GM21786 (cell line): ENCODE measurements at regions not wholly inside any gene's neighbourhood (a gene's known extent, or its start where the extent isn't known, plus 50 kb on each side); places are given as distances from the start of the nearest gene placed in this dataset.

Experiments used
- ATAC-seq: cut with Tn5 transposase; IDR thresholded peaks from one replicate; pipeline ENCODE4 v1.9.1; 2021; ENCODE audit not compliant: unreplicated experiment

- ATAC-seq, result no peak
Observed at GRCh38 chr11:115958089-115959000, 454.1 kb upstream of the CADM1 start.

DNA sequence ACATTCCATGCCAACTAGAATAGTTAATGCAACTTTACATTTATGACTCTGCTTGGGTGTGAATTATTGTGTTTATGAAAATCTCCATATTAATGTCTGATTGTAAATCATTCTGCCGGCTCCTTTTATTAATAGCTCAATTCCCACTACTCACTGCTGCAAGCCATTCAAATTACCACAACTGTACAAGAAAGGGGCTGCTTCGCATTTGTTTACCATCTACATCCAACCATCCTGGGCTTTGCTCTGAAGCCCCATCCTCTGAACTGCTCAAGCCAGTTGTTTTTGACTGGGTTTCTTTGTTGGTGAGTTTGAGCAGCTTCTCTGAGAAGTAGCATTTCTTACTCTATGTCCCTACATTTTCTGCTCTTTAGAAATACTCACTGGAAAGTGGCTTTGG, 451.6 kb upstream of the CADM1 start:
- ATAC-seq, result no peak

DNA sequence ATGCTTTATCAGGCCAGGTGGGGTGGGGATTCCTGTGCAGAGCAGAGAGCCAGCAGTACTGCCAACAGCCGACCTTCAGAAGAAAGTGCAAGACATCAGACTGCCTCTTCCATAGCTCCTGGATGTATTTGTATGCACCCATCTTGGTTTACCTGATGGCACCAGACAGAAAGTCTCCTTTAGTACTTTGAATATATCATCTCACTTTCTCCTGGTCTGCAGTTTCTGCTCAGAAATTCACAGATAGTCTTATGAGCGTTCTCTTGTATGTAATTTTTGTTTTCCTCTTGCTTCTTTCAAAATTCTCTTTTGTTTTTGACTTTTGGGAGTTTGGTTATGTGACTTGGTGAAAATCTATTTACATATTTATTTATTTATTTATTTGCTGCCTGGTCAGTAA, 446.4 kb upstream of the CADM1 start:
- ATAC-seq, result no peak

DNA sequence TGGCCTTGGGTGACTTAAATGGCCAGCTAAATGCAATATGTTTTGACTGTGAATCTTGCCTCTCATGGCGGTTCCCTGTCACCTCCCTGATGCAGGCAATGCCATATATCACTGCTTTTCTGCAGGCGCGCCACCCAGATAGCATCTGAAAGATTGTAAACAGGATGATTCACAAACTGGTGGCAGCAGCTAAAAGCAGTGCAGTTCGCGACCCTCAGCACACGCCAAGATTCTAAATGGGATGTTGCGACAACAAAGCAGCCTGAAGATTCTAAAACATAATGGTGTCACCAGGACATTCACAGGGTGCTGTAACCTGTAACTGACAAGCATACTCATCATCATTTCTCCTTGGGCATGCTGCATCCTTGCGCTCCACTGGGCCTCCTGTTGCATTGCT, 440.4 kb upstream of the CADM1 start:
- no peak for ATAC-seq

- no peak for ATAC-seq
Observed at GRCh38 chr11:115942011-115942410, 437.8 kb upstream of the CADM1 start.

GRCh38 chr11:115941481-115941993, 437.3 kb upstream of the CADM1 start:
- ATAC-seq, result no peak

DNA sequence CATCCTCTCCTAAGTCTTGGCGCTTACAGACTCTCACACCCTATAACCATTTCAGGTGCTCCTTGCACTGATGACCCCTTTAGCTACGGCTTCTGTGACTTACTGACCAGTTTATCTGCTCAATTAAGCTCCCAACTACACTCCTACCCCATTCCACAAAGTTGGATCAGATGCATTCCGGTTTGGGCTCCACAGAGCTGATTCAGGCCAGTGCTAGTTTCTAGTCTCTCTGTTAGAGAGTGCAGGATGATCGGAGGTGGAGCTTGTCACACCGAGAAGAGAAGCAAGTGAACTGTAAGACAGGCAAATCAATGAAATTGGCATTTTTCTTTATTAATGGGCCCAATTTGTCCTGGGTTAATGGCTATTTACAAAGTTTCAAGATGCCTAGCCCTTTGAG, 436.8 kb upstream of the CADM1 start:
- ATAC-seq, result no peak

DNA sequence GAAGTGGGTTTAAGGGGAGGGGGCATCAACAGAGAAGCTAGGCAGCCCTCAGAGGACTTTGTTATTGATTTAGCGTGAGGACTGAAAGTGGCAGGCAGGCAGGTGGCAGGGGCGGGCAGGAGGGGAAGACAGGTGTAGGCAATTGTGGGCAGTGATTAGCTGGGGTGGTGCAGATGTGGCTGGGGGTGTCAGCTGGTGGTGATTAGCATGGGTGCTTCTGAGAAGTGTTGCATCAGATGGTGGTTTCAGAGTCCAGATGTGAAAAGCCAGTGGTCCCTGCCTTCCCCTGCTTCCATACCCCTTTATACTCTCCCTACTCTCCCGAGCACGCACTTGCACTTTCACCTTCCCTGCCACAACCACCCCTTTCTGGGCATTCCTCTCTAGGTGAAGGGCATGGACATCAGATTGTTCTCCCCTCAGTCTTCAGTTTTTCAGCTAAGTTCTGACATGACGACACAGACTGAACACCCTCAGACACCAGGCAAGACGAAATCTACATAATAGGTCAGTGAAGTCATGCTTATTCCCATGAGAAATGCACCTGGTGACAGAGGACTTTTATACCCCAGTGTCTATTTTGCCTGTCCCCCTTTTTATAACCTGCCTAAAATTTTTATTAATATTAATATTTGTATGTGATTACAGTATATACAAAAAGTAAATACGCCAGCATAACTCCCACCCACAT, 435.7 kb upstream of the CADM1 start:
- ATAC-seq, result peak; percentile 58

- ATAC-seq, result no peak
Observed at GRCh38 chr11:115939104-115939730, 435.0 kb upstream of the CADM1 start.

- no peak for ATAC-seq
Observed at GRCh38 chr11:115933564-115933963, 429.3 kb upstream of the CADM1 start.

GRCh38 chr11:115931548-115932083, 427.4 kb upstream of the CADM1 start:
- ATAC-seq, result no peak

DNA sequence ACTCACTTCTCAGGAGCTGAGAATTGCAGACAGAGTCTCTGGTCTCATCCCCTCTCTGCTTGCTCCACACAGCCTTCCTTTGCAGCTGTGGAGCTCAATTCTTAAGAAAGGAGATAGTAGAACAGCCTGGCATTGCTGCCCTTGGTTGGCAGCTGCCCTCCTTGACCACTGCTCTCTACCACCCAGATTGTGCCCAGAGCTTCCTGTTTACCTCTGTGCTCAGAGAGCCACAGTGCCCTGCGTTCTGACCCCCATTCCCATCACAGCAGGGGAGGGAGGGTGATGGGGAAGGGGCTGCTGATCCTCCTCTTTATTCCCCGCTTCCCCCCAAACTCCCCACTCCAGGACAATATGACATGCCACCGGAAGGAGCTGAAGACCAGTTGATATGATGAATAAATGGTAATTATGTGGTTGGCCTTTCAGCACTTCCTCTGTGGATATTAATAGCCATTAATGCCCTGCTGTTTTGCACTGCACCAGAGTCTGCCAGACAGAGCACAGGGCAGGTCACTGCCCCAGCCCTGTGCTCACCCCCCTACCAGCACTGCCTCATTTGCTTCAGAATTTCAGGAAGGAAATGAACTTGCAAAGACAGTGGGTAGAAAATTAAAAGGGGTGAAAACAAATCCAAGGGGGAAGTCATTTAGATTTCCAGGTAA, 426.8 kb upstream of the CADM1 start:
- peak; percentile 40 for ATAC-seq

- ATAC-seq, result peak; percentile 12
Observed at GRCh38 chr11:115930291-115930690, 426.1 kb upstream of the CADM1 start.

DNA sequence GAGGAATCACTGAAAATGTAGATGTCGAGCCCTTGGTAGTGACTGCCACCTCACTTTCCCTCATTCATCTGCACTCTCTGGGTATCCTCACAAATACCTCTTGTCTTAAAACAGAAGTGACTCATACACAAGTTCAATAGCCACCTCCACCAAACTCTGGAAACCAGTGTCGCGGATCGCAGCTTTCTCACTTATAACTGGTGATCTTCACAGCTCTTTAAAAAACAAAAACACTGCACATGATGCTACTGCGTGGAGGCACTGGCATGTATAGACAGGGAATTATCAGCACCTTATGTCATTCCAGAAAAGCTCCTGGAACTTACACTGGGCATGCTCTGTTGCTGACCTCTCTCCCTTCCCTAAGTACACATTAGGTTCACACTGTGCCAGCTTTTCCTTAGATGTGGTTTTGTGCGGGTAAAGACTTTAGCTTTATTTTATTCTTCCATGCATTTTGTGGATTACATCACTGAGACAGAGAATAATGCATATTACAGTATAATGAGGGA, 425.5 kb upstream of the CADM1 start:
- ATAC-seq, result peak; percentile 16

- no peak for ATAC-seq
Observed at GRCh38 chr11:115928811-115929210, 424.6 kb upstream of the CADM1 start.

- ATAC-seq, result peak; percentile 34
Observed at GRCh38 chr11:115927823-115928329, 423.7 kb upstream of the CADM1 start.

- no peak for ATAC-seq
Observed at GRCh38 chr11:115926601-115927000, 422.4 kb upstream of the CADM1 start.

GRCh38 chr11:115926138-115926537, 421.9 kb upstream of the CADM1 start:
- ATAC-seq, result no peak

DNA sequence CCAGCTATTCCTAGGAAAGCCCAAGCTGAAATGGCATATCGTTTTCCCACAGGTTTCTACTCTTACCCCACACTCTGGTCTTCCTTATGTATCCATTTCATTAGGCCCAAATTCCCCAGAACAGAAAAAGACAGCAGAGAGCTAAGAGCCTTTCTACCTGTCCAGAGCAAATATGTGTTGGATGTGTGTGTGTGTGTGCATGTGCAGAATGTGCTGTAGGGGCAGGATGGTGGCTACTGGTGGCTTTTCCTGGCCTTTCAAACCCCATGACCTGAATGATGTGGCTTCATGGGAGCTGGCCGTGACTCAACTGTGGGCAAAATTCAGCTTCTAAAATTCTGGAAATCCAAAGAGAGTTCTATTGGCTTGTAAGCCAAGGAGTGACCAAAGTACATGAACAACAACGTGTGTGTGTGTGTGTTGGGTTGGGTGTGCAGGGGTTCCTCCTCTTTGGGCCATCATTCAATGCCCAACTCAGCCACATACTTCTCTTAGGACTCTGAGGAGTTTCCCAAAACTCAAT, 421.4 kb upstream of the CADM1 start:
- ATAC-seq, result no peak
